ENCODE measurements at regions not wholly inside any gene's neighbourhood (a gene's known extent, or its start where the extent isn't known, plus 50 kb on each side); places are given as distances from the start of the nearest gene placed in this dataset.

DNA sequence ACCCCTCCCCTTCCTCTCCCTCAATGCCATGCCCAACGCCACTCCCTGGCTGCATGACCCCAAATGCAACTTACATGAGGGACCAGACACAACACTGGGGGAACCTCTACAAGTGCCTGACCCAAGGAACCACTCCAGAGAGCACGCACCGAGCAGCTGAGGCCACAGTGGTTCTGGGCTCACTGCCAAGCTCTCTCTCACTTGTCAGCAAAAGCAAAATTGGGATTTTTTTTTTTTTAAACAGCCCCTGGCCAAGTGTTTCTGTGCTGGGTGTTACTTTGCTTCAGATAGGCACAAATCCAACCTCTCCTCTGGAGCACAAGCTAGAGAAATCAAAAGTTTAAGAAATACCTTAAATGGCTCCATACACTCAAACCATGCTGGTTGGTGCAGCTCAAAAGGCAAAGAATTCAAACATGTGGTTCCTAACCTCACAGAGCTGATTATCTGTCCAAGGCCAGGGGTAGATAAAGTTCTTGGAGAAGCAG is 363.0 kb downstream of the SETD4 start:
- TF ChIP-seq CTCF (IDR thresholded peaks at IDR 0.05) (no peak), POLR2A (IDR thresholded peaks at IDR 0.05) (no peak)
